ENCODE measurements at regions not wholly inside any gene's neighbourhood (a gene's known extent, or its start where the extent isn't known, plus 50 kb on each side); places are given as distances from the start of the nearest gene placed in this dataset.

DNA sequence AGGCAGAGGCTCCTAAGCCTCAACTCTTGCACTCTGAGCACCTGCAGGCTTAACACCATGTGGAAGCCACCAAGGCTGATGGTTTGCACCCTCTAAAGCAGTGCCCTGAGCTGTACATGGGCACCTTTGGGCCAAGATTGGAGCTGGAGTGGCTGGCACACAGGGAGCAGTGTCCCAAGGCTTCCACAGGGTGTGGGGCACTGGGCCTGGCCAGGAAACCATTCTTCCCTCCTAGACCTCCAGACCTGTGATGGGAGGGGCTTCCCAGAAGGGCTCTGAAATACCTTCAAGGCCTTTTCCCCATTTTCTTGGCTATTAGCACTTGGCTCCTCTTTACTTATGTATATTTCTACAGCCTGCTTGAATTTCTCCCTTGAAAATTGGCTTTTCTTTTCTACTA, 67.9 kb upstream of the PPM1J start:
- H3K79me2 ChIP-seq (ENCODE audit: control insufficient read depth, low read length), result no peaks in the 10 kb centered on the region
- H3K27me3 ChIP-seq (ENCODE audit: control insufficient read depth, low read length), result no peaks in the 10 kb centered on the region
- no peak overlapping the region for H3K4me3 ChIP-seq (ENCODE audit: low read length)
- H3K9me3 ChIP-seq (ENCODE audit: control insufficient read depth, insufficient read depth, low read length), result no peaks in the 10 kb centered on the region
- no peak for TF ChIP-seq EZH2phosphoT487 (IDR thresholded peaks at IDR 0.05; ENCODE audit: borderline replicate concordance, low read length)
- TF ChIP-seq, protein P1, sequence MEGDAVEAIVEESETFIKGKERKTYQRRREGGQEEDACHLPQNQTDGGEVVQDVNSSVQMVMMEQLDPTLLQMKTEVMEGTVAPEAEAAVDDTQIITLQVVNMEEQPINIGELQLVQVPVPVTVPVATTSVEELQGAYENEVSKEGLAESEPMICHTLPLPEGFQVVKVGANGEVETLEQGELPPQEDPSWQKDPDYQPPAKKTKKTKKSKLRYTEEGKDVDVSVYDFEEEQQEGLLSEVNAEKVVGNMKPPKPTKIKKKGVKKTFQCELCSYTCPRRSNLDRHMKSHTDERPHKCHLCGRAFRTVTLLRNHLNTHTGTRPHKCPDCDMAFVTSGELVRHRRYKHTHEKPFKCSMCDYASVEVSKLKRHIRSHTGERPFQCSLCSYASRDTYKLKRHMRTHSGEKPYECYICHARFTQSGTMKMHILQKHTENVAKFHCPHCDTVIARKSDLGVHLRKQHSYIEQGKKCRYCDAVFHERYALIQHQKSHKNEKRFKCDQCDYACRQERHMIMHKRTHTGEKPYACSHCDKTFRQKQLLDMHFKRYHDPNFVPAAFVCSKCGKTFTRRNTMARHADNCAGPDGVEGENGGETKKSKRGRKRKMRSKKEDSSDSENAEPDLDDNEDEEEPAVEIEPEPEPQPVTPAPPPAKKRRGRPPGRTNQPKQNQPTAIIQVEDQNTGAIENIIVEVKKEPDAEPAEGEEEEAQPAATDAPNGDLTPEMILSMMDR (IDR thresholded peaks at IDR 0.05; ENCODE audit: low read depth, low read length, poor library complexity, severe bottlenecking), result no peak
- no peaks in the 10 kb centered on the region for H4K20me1 ChIP-seq (ENCODE audit: control insufficient read depth, insufficient read depth, low read depth, low read length)
- no peaks in the 10 kb centered on the region for H3K4me1 ChIP-seq (ENCODE audit: control insufficient read depth, low read length)
- no peak overlapping the region for H3K27ac ChIP-seq (ENCODE audit: low read depth, low read length)
- H3F3A ChIP-seq (ENCODE audit: control insufficient read depth, insufficient read depth), result no peaks in the 10 kb centered on the region
- no peaks in the 10 kb centered on the region for H3K36me3 ChIP-seq (ENCODE audit: control insufficient read depth, low read length)
- no peaks in the 10 kb centered on the region for H3K9me2 ChIP-seq (replicated peaks; ENCODE audit: control insufficient read depth, low read length)
- no peak overlapping the region for H3K4me2 ChIP-seq (ENCODE audit: low read length)

DNA sequence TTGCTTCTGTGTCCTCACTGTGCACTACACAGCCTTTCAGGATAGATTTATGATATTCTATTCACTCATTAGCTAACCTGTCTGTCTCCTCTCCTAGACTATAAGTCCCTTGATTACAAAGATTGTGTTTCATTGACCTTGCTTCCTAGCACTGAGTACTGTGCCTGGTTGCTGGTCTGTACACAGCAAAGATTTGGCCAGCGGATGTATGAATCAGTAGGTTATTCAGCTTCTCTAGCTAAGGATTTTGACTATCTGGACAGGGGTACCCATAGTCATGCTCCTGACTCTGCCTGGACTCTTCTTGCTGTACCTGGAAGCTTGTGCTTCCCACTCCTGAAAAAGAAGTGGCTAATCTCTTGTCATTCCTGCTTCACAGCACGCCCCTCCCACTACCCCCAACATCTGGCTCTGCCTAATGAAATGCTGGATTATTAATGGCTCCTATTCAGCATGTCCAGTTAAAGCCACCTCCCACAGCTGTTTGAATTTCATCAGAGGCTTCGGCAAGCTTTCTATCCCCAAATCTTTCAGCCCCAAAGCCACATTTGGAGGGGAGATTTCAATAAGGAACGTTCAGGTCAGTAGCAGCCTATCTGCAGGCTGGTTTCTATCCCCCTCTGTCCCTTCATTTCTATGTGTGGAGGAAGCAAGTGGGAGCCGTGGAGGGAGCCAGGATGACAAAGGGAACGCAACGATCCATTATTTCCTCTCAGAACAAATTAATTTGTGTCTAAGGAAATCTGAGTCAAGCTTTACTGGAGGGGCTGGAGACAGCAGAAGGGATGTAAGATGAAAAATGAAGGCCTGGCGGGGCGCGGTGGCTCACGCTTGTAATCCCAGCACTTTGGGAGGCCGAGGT, 64.8 kb upstream of the PPM1J start:
- H3K9me3 ChIP-seq (ENCODE audit: control insufficient read depth, insufficient read depth, low read length), result no peaks in the 10 kb centered on the region
- H3K4me2 ChIP-seq (ENCODE audit: low read length), result no peak overlapping the region
- H3K36me3 ChIP-seq (ENCODE audit: control insufficient read depth, low read length), result no peaks in the 10 kb centered on the region
- no peaks in the 10 kb centered on the region for H4K20me1 ChIP-seq (ENCODE audit: control insufficient read depth, insufficient read depth, low read depth, low read length)
- no peaks in the 10 kb centered on the region for H3F3A ChIP-seq (ENCODE audit: control insufficient read depth, insufficient read depth)
- H3K9me2 ChIP-seq (replicated peaks; ENCODE audit: control insufficient read depth, low read length), result no peaks in the 10 kb centered on the region
- H3K79me2 ChIP-seq (ENCODE audit: control insufficient read depth, low read length), result no peaks in the 10 kb centered on the region
- no peak overlapping the region for H3K27ac ChIP-seq (ENCODE audit: low read depth, low read length)
- no peaks in the 10 kb centered on the region for H3K27me3 ChIP-seq (ENCODE audit: control insufficient read depth, low read length)
- H3K4me3 ChIP-seq (ENCODE audit: low read length), result no peak overlapping the region
- H3K4me1 ChIP-seq (ENCODE audit: control insufficient read depth, low read length), result no peaks in the 10 kb centered on the region
- TF ChIP-seq, protein P1 (IDR thresholded peaks at IDR 0.05; ENCODE audit: low read depth, low read length, poor library complexity, severe bottlenecking), result no peak

DNA sequence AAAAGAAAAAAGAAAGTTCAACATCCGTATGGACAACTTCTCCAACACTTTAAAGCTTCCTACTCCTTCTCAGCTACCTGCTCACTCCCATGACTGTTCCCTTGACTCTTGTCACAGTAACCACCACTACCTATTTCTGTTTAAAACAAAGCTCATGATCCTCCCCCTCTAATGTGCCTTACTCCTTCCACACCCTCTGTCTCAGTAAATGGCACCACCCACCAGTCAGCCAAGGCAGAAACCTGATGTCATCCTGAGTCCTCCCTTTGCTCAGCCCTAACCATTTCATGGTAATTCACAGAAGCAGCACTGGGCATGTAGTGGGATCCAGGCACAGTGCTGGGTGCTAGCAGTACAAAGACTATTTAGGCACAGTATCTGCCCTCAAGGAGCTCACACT, 63.0 kb upstream of the PPM1J start:
- H3K9me3 ChIP-seq (ENCODE audit: control insufficient read depth, insufficient read depth, low read length), result no peaks in the 10 kb centered on the region
- H3K4me3 ChIP-seq (ENCODE audit: low read length), result no peak overlapping the region

More for the DNA sequence above, 63.0 kb upstream of the PPM1J start:
- Histone ChIP-seq H3K27me3 (ENCODE audit: control insufficient read depth, low read length) (no peaks in the 10 kb centered on the region), H3K9me2 (replicated peaks; ENCODE audit: control insufficient read depth, low read length) (no peaks in the 10 kb centered on the region), H3K4me2 (ENCODE audit: low read length) (no peak overlapping the region), H3K36me3 (ENCODE audit: control insufficient read depth, low read length) (no peaks in the 10 kb centered on the region), H3K27ac (ENCODE audit: low read depth, low read length) (no peak overlapping the region), H3K79me2 (ENCODE audit: control insufficient read depth, low read length) (no peaks in the 10 kb centered on the region), H4K20me1 (ENCODE audit: control insufficient read depth, insufficient read depth, low read depth, low read length) (no peaks in the 10 kb centered on the region), H3K4me1 (ENCODE audit: control insufficient read depth, low read length) (no peaks in the 10 kb centered on the region), H3F3A (ENCODE audit: control insufficient read depth, insufficient read depth) (no peaks in the 10 kb centered on the region)
- no peak for TF ChIP-seq EZH2phosphoT487 (IDR thresholded peaks at IDR 0.05; ENCODE audit: borderline replicate concordance, low read length)
- TF ChIP-seq, protein P1 (IDR thresholded peaks at IDR 0.05; ENCODE audit: low read depth, low read length, poor library complexity, severe bottlenecking), result no peak
